NT2/D1 (cell line): ENCODE measurements at regions not wholly inside any gene's neighbourhood (a gene's known extent, or its start where the extent isn't known, plus 50 kb on each side); places are given as distances from the start of the nearest gene placed in this dataset.

ENCODE experiments used
- SUZ12 ChIP-seq: IDR thresholded peaks from 2 replicates; pipeline ENCODE4 v1.6.1; 2011; ENCODE audit not compliant: insufficient read length, insufficient read depth; ENCODE audit errors: extremely low read depth
- YY1 ChIP-seq: IDR thresholded peaks from 2 replicates; pipeline ENCODE4 v1.6.1; 2011; ENCODE audit not compliant: insufficient read length, insufficient read depth
- ZNF274 ChIP-seq: IDR thresholded peaks from 2 replicates; pipeline ENCODE4 v1.6.1; 2011; ENCODE audit warnings: mild to moderate bottlenecking, low read depth, low read length

DNA sequence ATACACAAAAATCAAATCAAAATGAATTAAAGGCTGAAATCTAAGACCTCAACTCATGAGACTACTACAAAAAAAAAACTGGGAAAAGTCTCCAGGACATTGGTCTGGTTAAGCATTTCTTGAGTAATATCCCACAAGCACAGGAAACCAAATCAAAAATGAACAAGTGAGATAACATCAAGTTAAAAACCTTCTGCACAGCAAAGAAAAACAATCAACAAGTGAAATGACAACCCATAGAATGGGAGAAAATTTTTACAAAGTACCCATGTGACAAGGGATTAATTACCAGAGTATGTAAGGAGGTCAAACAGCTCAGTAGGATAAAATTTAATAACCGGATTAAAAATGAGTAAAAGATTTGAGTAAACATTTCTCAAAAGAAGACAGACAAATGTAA, 338.7 kb downstream of the SLC16A7 start:
- TF ChIP-seq SUZ12 (no peak), ZNF274 (no peak), YY1 (no peak)
